ENCODE measurements at regions not wholly inside any gene's neighbourhood (a gene's known extent, or its start where the extent isn't known, plus 50 kb on each side); places are given as distances from the start of the nearest gene placed in this dataset.

GRCh38 chr10:128257428-128257827 is 131.2 kb upstream of the MKI67 start:
- H3K4me2 ChIP-seq (ENCODE audit: insufficient read depth, low read length, poor library complexity, severe bottlenecking), result no peak overlapping the region
- H3K27me3 ChIP-seq (ENCODE audit: control insufficient read depth in 3 of 3, insufficient read depth in 3 of 3, low read depth in 1 of 3, low read length in 3 of 3), result no peaks in the 10 kb centered on the region
- H2BK5ac ChIP-seq (ENCODE audit: low read length), result no peak overlapping the region
- no peaks in the 10 kb centered on the region for H3K79me1 ChIP-seq (ENCODE audit: low read depth, low read length)
- no peak for DNase-seq (ENCODE audit: low spot score)
- H3K18ac ChIP-seq (ENCODE audit: low read length), result no peak overlapping the region
- H4K8ac ChIP-seq (ENCODE audit: low read depth, low read length), result no peak overlapping the region
- H3K27ac ChIP-seq (replicated peaks; ENCODE audit: low read length), result no peak overlapping the region
- no CpG with 5 or more reads among the region's 2 CpGs for WGBS, 2 donors (ENCODE audit: extremely low coverage in 2 of 2, insufficient read length in 2 of 2, insufficient replicate concordance in 1 of 2)
- no peak overlapping the region for H3K23ac ChIP-seq (ENCODE audit: low read depth, low read length, poor library complexity)
- no peak overlapping the region for H2BK12ac ChIP-seq (ENCODE audit: low read length)
- no peak overlapping the region for H3K4me3 ChIP-seq (ENCODE audit: low read length in 2 of 2)
- H2AK5ac ChIP-seq (ENCODE audit: low read depth, low read length), result no peak overlapping the region
- no peak overlapping the region for H2AFZ ChIP-seq (ENCODE audit: low read length)
- no peak overlapping the region for H3K14ac ChIP-seq (ENCODE audit: low read length)
- no peaks in the 10 kb centered on the region for H3K36me3 ChIP-seq (replicated peaks in 1 of 2; ENCODE audit: control insufficient read depth in 2 of 2, insufficient read depth in 2 of 2, low read length in 2 of 2)
- no peak overlapping the region for H2BK15ac ChIP-seq (ENCODE audit: low read length)
- peaks cover 0 to 4% of the 10 kb centered on the region in 2 donors for H3K9me3 ChIP-seq (replicated peaks in 1 of 2; ENCODE audit: control insufficient read depth in 2 of 2, insufficient read depth in 1 of 2, low read depth in 1 of 2, low read length in 2 of 2)
- no peaks in the 10 kb centered on the region for H3K4me1 ChIP-seq (ENCODE audit: control insufficient read depth in 2 of 2, insufficient read depth in 1 of 2, low read depth in 1 of 2, low read length in 2 of 2)
- H3K4ac ChIP-seq (ENCODE audit: low read length), result no peak overlapping the region
- no peak overlapping the region for H3K9ac ChIP-seq (ENCODE audit: low read depth, low read length, poor library complexity)
- no peak overlapping the region for H2BK120ac ChIP-seq (ENCODE audit: low read depth, low read length)
- H4K91ac ChIP-seq (ENCODE audit: low read depth, low read length, poor library complexity), result no peak overlapping the region

- Histone ChIP-seq H2BK5ac (ENCODE audit: low read length) (no peak overlapping the region), H3K27me3 (ENCODE audit: control insufficient read depth in 3 of 3, insufficient read depth in 3 of 3, low read depth in 1 of 3, low read length in 3 of 3) (peaks cover 0 to 2% (median 0%) of the 10 kb centered on the region in 3 experiments), H2BK12ac (ENCODE audit: low read length) (no peak overlapping the region), H3K14ac (ENCODE audit: low read length) (no peak overlapping the region), H2AFZ (ENCODE audit: low read length) (no peak overlapping the region), H3K23ac (ENCODE audit: low read depth, low read length, poor library complexity) (no peak overlapping the region), H3K4me2 (ENCODE audit: insufficient read depth, low read length, poor library complexity, severe bottlenecking) (no peak overlapping the region), H3K4ac (ENCODE audit: low read length) (no peak overlapping the region), H3K36me3 (replicated peaks in 1 of 2; ENCODE audit: control insufficient read depth in 2 of 2, insufficient read depth in 2 of 2, low read length in 2 of 2) (no peaks in the 10 kb centered on the region), H3K9ac (ENCODE audit: low read depth, low read length, poor library complexity) (no peak overlapping the region), H2AK5ac (ENCODE audit: low read depth, low read length) (no peak overlapping the region), H4K8ac (ENCODE audit: low read depth, low read length) (no peak overlapping the region), H2BK120ac (ENCODE audit: low read depth, low read length) (no peak overlapping the region), H3K79me1 (ENCODE audit: low read depth, low read length) (no peaks in the 10 kb centered on the region), H3K9me3 (replicated peaks in 1 of 2; ENCODE audit: control insufficient read depth in 2 of 2, insufficient read depth in 1 of 2, low read depth in 1 of 2, low read length in 2 of 2) (peaks cover 0 to 4% of the 10 kb centered on the region in 2 donors), H3K4me1 (ENCODE audit: control insufficient read depth in 2 of 2, insufficient read depth in 1 of 2, low read depth in 1 of 2, low read length in 2 of 2) (no peaks in the 10 kb centered on the region), H3K4me3 (ENCODE audit: low read length in 2 of 2) (no peak overlapping the region), H4K91ac (ENCODE audit: low read depth, low read length, poor library complexity) (no peak overlapping the region), H3K27ac (replicated peaks; ENCODE audit: low read length) (no peak overlapping the region), H3K18ac (ENCODE audit: low read length) (no peak overlapping the region), H2BK15ac (ENCODE audit: low read length) (no peak overlapping the region)
- WGBS, 2 donors (ENCODE audit: extremely low coverage in 2 of 2, insufficient read length in 2 of 2, insufficient replicate concordance in 1 of 2), result no CpG with 5 or more reads among the region's 3 CpGs
- no peak for DNase-seq (ENCODE audit: low spot score)
Observed at GRCh38 chr10:128258421-128258976, 132.3 kb upstream of the MKI67 start.

GRCh38 chr10:128263891-128264688 is 137.9 kb upstream of the MKI67 start:
- Histone ChIP-seq H4K91ac (ENCODE audit: low read depth, low read length, poor library complexity) (no peak overlapping the region), H3K4me1 (ENCODE audit: control insufficient read depth in 2 of 2, insufficient read depth in 1 of 2, low read depth in 1 of 2, low read length in 2 of 2) (peaks cover 0 to 2% of the 10 kb centered on the region in 2 donors), H3K4me3 (ENCODE audit: low read length in 2 of 2) (no peak overlapping the region), H3K14ac (ENCODE audit: low read length) (no peak overlapping the region), H3K4ac (ENCODE audit: low read length) (no peak overlapping the region), H3K23ac (ENCODE audit: low read depth, low read length, poor library complexity) (no peak overlapping the region), H3K36me3 (replicated peaks in 1 of 2; ENCODE audit: control insufficient read depth in 2 of 2, insufficient read depth in 2 of 2, low read length in 2 of 2) (no peaks in the 10 kb centered on the region), H3K9me3 (replicated peaks in 1 of 2; ENCODE audit: control insufficient read depth in 2 of 2, insufficient read depth in 1 of 2, low read depth in 1 of 2, low read length in 2 of 2) (peaks cover 0 to 4% of the 10 kb centered on the region in 2 donors), H2BK120ac (ENCODE audit: low read depth, low read length) (no peak overlapping the region), H2BK15ac (ENCODE audit: low read length) (no peak overlapping the region), H2AFZ (ENCODE audit: low read length) (no peak overlapping the region), H2AK5ac (ENCODE audit: low read depth, low read length) (no peak overlapping the region), H4K8ac (ENCODE audit: low read depth, low read length) (no peak overlapping the region), H3K27ac (replicated peaks; ENCODE audit: low read length) (no peak overlapping the region), H2BK12ac (ENCODE audit: low read length) (no peak overlapping the region), H3K4me2 (ENCODE audit: insufficient read depth, low read length, poor library complexity, severe bottlenecking) (no peak overlapping the region), H3K18ac (ENCODE audit: low read length) (no peak overlapping the region), H3K27me3 (ENCODE audit: control insufficient read depth in 3 of 3, insufficient read depth in 3 of 3, low read depth in 1 of 3, low read length in 3 of 3) (peaks cover 0 to 14% (median 0%) of the 10 kb centered on the region in 3 experiments), H3K9ac (ENCODE audit: low read depth, low read length, poor library complexity) (no peak overlapping the region), H2BK5ac (ENCODE audit: low read length) (no peak overlapping the region), H3K79me1 (ENCODE audit: low read depth, low read length) (no peaks in the 10 kb centered on the region)
- WGBS, 2 donors (ENCODE audit: extremely low coverage in 2 of 2, insufficient read length in 2 of 2, insufficient replicate concordance in 1 of 2), result no CpG with 5 or more reads among the region's 13 CpGs
- DNase-seq (ENCODE audit: low spot score), result peak; percentile 56

- Histone ChIP-seq H3K36me3 (replicated peaks in 1 of 2; ENCODE audit: control insufficient read depth in 2 of 2, insufficient read depth in 2 of 2, low read length in 2 of 2) (no peaks in the 10 kb centered on the region), H2BK5ac (ENCODE audit: low read length) (no peak overlapping the region), H2BK120ac (ENCODE audit: low read depth, low read length) (no peak overlapping the region), H3K18ac (ENCODE audit: low read length) (no peak overlapping the region), H3K4me3 (ENCODE audit: low read length in 2 of 2) (no peak overlapping the region), H3K4me1 (ENCODE audit: control insufficient read depth in 2 of 2, insufficient read depth in 1 of 2, low read depth in 1 of 2, low read length in 2 of 2) (peaks cover 0 to 2% of the 10 kb centered on the region in 2 donors), H4K8ac (ENCODE audit: low read depth, low read length) (no peak overlapping the region), H3K9ac (ENCODE audit: low read depth, low read length, poor library complexity) (no peak overlapping the region), H3K4ac (ENCODE audit: low read length) (no peak overlapping the region), H3K27me3 (ENCODE audit: control insufficient read depth in 3 of 3, insufficient read depth in 3 of 3, low read depth in 1 of 3, low read length in 3 of 3) (peaks cover 0 to 14% (median 0%) of the 10 kb centered on the region in 3 experiments), H3K4me2 (ENCODE audit: insufficient read depth, low read length, poor library complexity, severe bottlenecking) (no peak overlapping the region), H2BK12ac (ENCODE audit: low read length) (no peak overlapping the region), H4K91ac (ENCODE audit: low read depth, low read length, poor library complexity) (no peak overlapping the region), H2AK5ac (ENCODE audit: low read depth, low read length) (no peak overlapping the region), H3K27ac (replicated peaks; ENCODE audit: low read length) (no peak overlapping the region), H3K23ac (ENCODE audit: low read depth, low read length, poor library complexity) (no peak overlapping the region), H3K9me3 (replicated peaks in 1 of 2; ENCODE audit: control insufficient read depth in 2 of 2, insufficient read depth in 1 of 2, low read depth in 1 of 2, low read length in 2 of 2) (no peaks in the 10 kb centered on the region), H3K14ac (ENCODE audit: low read length) (no peak overlapping the region), H2BK15ac (ENCODE audit: low read length) (no peak overlapping the region), H3K79me1 (ENCODE audit: low read depth, low read length) (no peaks in the 10 kb centered on the region), H2AFZ (ENCODE audit: low read length) (no peak overlapping the region)
- WGBS, 2 donors (ENCODE audit: extremely low coverage in 2 of 2, insufficient read length in 2 of 2, insufficient replicate concordance in 1 of 2), result no CpG with 5 or more reads among the region's 32 CpGs
- DNase-seq (ENCODE audit: low spot score), result no peak
Observed at GRCh38 chr10:128265596-128265995, 139.4 kb upstream of the MKI67 start.

Measured in neuronal stem cell (in vitro differentiated cells).